Glutamatergic neuron (in vitro differentiated cells): ENCODE measurements at regions not wholly inside any gene's neighbourhood (a gene's known extent, or its start where the extent isn't known, plus 50 kb on each side); places are given as distances from the start of the nearest gene placed in this dataset.

Source experiments
- DNase-seq: peaks from one replicate; pipeline ENCODE4 v3.0.0; 2022
- H3K27ac Mint-ChIP-seq: one replicate; pipeline ENCODE4 v1.8.0; 2020; ENCODE audit warnings: mild to moderate bottlenecking, mixed read lengths, inconsistent platforms; ENCODE audit not compliant: unreplicated experiment
- H3K27me3 Mint-ChIP-seq: one replicate; pipeline ENCODE4 v1.8.0; 2020; ENCODE audit warnings: mild to moderate bottlenecking, moderate library complexity, mixed read lengths, inconsistent platforms; ENCODE audit not compliant: unreplicated experiment
- H3K36me3 Mint-ChIP-seq: one replicate; pipeline ENCODE4 v1.8.0; 2020; ENCODE audit warnings: mild to moderate bottlenecking, mixed read lengths, inconsistent platforms; ENCODE audit not compliant: unreplicated experiment
- H3K4me1 Mint-ChIP-seq: one replicate; pipeline ENCODE4 v1.8.0; 2020; ENCODE audit warnings: mild to moderate bottlenecking, low read depth, mixed read lengths, inconsistent platforms; ENCODE audit not compliant: unreplicated experiment
- H3K4me3 Mint-ChIP-seq: one replicate; pipeline ENCODE4 v1.8.0; 2020; ENCODE audit warnings: mild to moderate bottlenecking, mixed read lengths, inconsistent platforms; ENCODE audit not compliant: unreplicated experiment
- H3K9me3 Mint-ChIP-seq: one replicate; pipeline ENCODE4 v1.8.0; 2020; ENCODE audit warnings: mild to moderate bottlenecking, moderate library complexity, mixed read lengths, inconsistent platforms; ENCODE audit not compliant: unreplicated experiment
- TF ChIP-seq, protein P1 (sequence below): fragments of 200-600 bp; sonication (generic); IDR thresholded peaks from one replicate; pipeline ENCODE4 v1.5.0; 2021; ENCODE audit not compliant: partially characterized antibody, unreplicated experiment

GRCh38 chr18:40915724-40916123 lies 1039.3 kb upstream of the PIK3C3 start:
- TF ChIP-seq, protein P1, sequence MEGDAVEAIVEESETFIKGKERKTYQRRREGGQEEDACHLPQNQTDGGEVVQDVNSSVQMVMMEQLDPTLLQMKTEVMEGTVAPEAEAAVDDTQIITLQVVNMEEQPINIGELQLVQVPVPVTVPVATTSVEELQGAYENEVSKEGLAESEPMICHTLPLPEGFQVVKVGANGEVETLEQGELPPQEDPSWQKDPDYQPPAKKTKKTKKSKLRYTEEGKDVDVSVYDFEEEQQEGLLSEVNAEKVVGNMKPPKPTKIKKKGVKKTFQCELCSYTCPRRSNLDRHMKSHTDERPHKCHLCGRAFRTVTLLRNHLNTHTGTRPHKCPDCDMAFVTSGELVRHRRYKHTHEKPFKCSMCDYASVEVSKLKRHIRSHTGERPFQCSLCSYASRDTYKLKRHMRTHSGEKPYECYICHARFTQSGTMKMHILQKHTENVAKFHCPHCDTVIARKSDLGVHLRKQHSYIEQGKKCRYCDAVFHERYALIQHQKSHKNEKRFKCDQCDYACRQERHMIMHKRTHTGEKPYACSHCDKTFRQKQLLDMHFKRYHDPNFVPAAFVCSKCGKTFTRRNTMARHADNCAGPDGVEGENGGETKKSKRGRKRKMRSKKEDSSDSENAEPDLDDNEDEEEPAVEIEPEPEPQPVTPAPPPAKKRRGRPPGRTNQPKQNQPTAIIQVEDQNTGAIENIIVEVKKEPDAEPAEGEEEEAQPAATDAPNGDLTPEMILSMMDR = no peak
- Mint-ChIP-seq H3K27ac (no peak overlapping the region), H3K27me3 (no peaks in the 10 kb centered on the region), H3K36me3 (no peaks in the 10 kb centered on the region), H3K4me3 (no peak overlapping the region), H3K9me3 (no peaks in the 10 kb centered on the region), H3K4me1 (no peaks in the 10 kb centered on the region)
- no peak for DNase-seq

- H3K27ac Mint-ChIP-seq = peak overlapping the region; percentile 24
- no peak overlapping the region for H3K4me3 Mint-ChIP-seq
- no peaks in the 10 kb centered on the region for H3K36me3 Mint-ChIP-seq
- TF ChIP-seq, protein P1 = no peak
- no peak for DNase-seq
- no peaks in the 10 kb centered on the region for H3K9me3 Mint-ChIP-seq
- H3K4me1 Mint-ChIP-seq = peaks cover 9% of the 10 kb centered on the region
- H3K27me3 Mint-ChIP-seq = no peaks in the 10 kb centered on the region
Observed at GRCh38 chr18:40911582-40912254, 1043.3 kb upstream of the PIK3C3 start.

- Mint-ChIP-seq H3K36me3 (no peaks in the 10 kb centered on the region), H3K4me3 (no peak overlapping the region), H3K27me3 (peaks cover 2% of the 10 kb centered on the region), H3K9me3 (no peaks in the 10 kb centered on the region), H3K27ac (no peak overlapping the region), H3K4me1 (peaks cover 11% of the 10 kb centered on the region)
- no peak for DNase-seq
- TF ChIP-seq, protein P1 = no peak
Observed at GRCh38 chr18:40911041-40911440, 1044.0 kb upstream of the PIK3C3 start.

DNA sequence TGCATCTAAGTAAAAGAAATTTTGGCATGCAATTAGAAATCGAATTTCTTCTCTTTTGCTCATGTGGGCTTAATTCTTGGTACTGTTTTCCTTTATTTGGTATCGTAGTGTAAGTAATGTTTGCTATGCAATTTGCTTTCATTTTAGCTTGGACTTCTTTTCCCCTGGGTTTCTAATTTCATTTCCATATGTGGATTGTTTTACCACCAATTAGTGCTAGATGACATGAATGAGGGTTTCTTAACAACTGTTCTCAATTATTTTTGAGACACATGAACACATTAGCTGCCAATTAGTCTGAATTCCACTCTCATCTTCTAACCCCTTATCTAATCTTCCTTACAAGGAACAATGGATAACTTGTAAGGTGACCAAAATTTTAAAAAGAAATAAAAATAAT lies 1047.2 kb upstream of the PIK3C3 start:
- Mint-ChIP-seq H3K4me3 (no peak overlapping the region), H3K36me3 (no peaks in the 10 kb centered on the region)
- TF ChIP-seq, protein P1 = no peak

DNA sequence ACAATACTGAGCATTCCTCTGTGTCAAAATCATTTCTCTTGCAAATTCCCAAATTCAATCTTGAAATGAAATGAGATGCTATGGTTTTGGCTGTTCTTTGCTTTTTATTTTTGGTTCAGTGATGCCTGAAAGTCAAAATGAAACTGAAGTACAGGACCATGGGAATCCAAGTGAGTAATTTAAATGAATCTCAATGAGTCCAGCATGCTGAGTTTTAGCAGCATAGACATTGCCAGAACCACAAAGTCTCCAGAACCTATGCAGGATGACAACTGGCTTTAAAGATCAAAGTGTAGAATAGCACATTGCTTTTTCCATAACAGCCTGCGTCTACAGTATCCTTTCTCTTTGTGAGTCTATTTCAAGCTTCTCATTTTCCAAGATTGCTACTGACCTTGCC lies 1050.7 kb upstream of the PIK3C3 start:
- Mint-ChIP-seq H3K4me3 (no peak overlapping the region), H3K36me3 (no peaks in the 10 kb centered on the region), H3K9me3 (no peaks in the 10 kb centered on the region), H3K27ac (no peak overlapping the region), H3K4me1 (peaks cover 17% of the 10 kb centered on the region), H3K27me3 (peaks cover 4% of the 10 kb centered on the region)
- no peak for DNase-seq
- TF ChIP-seq, protein P1 = no peak

More for the DNA sequence above, 1047.2 kb upstream of the PIK3C3 start:
- peaks cover 2% of the 10 kb centered on the region for H3K27me3 Mint-ChIP-seq
- H3K9me3 Mint-ChIP-seq = no peaks in the 10 kb centered on the region
- peak overlapping the region; percentile 35 for H3K27ac Mint-ChIP-seq
- no peak for DNase-seq
- H3K4me1 Mint-ChIP-seq = peaks cover 13% of the 10 kb centered on the region
